Neural cell (in vitro differentiated cells): ENCODE measurements at regions not wholly inside any gene's neighbourhood (a gene's known extent, or its start where the extent isn't known, plus 50 kb on each side); places are given as distances from the start of the nearest gene placed in this dataset.

ENCODE experiments used
- H2AFZ ChIP-seq: fragments of 200-600, 300-800 bp; sonication (generic), shearing (Covaris generic); 2 replicates; pipeline ENCODE4 v1.6.0; 2014; ENCODE audit warnings: low read depth, mild to moderate bottlenecking, antibody characterized with exemption, low read length, moderate library complexity
- H3F3A ChIP-seq: fragments of 200-600 bp; shearing (Covaris generic); 2 replicates; pipeline ENCODE4 v1.6.1; 2016; ENCODE audit warnings: mild to moderate bottlenecking, moderate library complexity, mixed read lengths, antibody characterized with exemption, low read length; ENCODE audit not compliant: insufficient read depth, poor library complexity, severe bottlenecking
- H3K27ac ChIP-seq: fragments of 200-600, 300-800 bp; sonication (generic), shearing (Covaris generic); 2 replicates; pipeline ENCODE4 v1.5.1; 2014; ENCODE audit warnings: mild to moderate bottlenecking, low read length, moderate library complexity
- H3K27me3 ChIP-seq: fragments of 300-800, 200-600 bp; sonication (generic), shearing (Covaris generic); 2 replicates; pipeline ENCODE4 v1.6.0; 2014; ENCODE audit warnings: mild to moderate bottlenecking, low read depth, low read length, moderate library complexity; ENCODE audit not compliant: insufficient read depth
- H3K36me3 ChIP-seq: fragments of 300-800, 200-600 bp; sonication (generic), shearing (Covaris generic); 2 replicates; pipeline ENCODE4 v1.5.1; 2014; ENCODE audit warnings: mild to moderate bottlenecking, antibody characterized with exemption, low read length, moderate library complexity; ENCODE audit not compliant: insufficient read depth
- H3K4me2 ChIP-seq: fragments of 300-800, 200-600 bp; sonication (generic), shearing (Covaris generic); 2 replicates; pipeline ENCODE4 v1.6.0; 2014; ENCODE audit warnings: mild to moderate bottlenecking, low read length
- H3K4me3 ChIP-seq: fragments of 300-800, 200-600 bp; sonication (generic), shearing (Covaris generic); 2 replicates; pipeline ENCODE4 v1.5.1; 2014; ENCODE audit warnings: mild to moderate bottlenecking, low read length, moderate library complexity
- H3K79me2 ChIP-seq: fragments of 200-600 bp; shearing (Covaris generic); replicated peaks from 2 replicates; pipeline ENCODE4 v1.6.0; 2014; ENCODE audit warnings: mild to moderate bottlenecking, low read length, moderate library complexity; ENCODE audit not compliant: insufficient read depth
- H3K9ac ChIP-seq: fragments of 300-800, 200-600 bp; sonication (generic), shearing (Covaris generic); 2 replicates; pipeline ENCODE4 v1.6.1; 2016; ENCODE audit warnings: mild to moderate bottlenecking, low read length, mixed read lengths
- H3K9me2 ChIP-seq: fragments of 200-600 bp; shearing (Covaris generic); 2 replicates; pipeline ENCODE4 v1.6.1; 2016; ENCODE audit warnings: mild to moderate bottlenecking, low read length, mixed read lengths; ENCODE audit not compliant: insufficient read depth
- H3K9me3 ChIP-seq: fragments of 200-600, 300-800 bp; sonication (generic), shearing (Covaris generic); 2 replicates; pipeline ENCODE4 v1.6.1; 2016; ENCODE audit warnings: mild to moderate bottlenecking, mixed run types, low read length, moderate library complexity, mixed read lengths
- H4K20me1 ChIP-seq: fragments of 200-600 bp; shearing (Covaris generic); 2 replicates; pipeline ENCODE4 v1.6.1; 2016; ENCODE audit warnings: mild to moderate bottlenecking, mixed run types; ENCODE audit not compliant: insufficient read depth
- EP300 ChIP-seq: fragments of 450-650 bp; conservative IDR thresholded peaks from 2 replicates; pipeline ENCODE4 v1.6.1; 2014; ENCODE audit warnings: antibody characterized with exemption, mild to moderate bottlenecking, moderate library complexity; ENCODE audit not compliant: poor library complexity, severe bottlenecking
- EZH2 ChIP-seq: fragments of 200-600, 300-800 bp; shearing (Covaris generic), sonication (generic); IDR thresholded peaks from 2 replicates; pipeline ENCODE4 v1.6.1; 2014; ENCODE audit warnings: antibody characterized with exemption, low read length, borderline replicate concordance, mild to moderate bottlenecking; ENCODE audit not compliant: insufficient read depth, poor library complexity, severe bottlenecking
- MXI1 ChIP-seq: fragments of 450-650 bp; conservative IDR thresholded peaks from 2 replicates; pipeline ENCODE4 v1.6.1; 2014; ENCODE audit warnings: antibody characterized with exemption, mild to moderate bottlenecking; ENCODE audit not compliant: poor library complexity, severe bottlenecking
- POLR2AphosphoS5 ChIP-seq: IDR thresholded peaks from 2 replicates; pipeline ENCODE4 v1.6.1; 2012
- RAD21 ChIP-seq: fragments of 450-650 bp; conservative IDR thresholded peaks from 2 replicates; pipeline ENCODE4 v1.6.1; 2014; ENCODE audit warnings: antibody characterized with exemption, mild to moderate bottlenecking, moderate library complexity
- SMC3 ChIP-seq: fragments of 450-650 bp; conservative IDR thresholded peaks from 2 replicates; pipeline ENCODE4 v1.6.1; 2014; ENCODE audit warnings: antibody characterized with exemption, mild to moderate bottlenecking, moderate library complexity; ENCODE audit not compliant: poor library complexity
- TAF1 ChIP-seq: IDR thresholded peaks from 2 replicates; pipeline ENCODE4 v1.6.1; 2012; ENCODE audit warnings: low read depth
- TF ChIP-seq, protein P1 (sequence below): IDR thresholded peaks from 2 replicates; pipeline ENCODE4 v1.6.1; 2012; ENCODE audit warnings: borderline replicate concordance
- TF ChIP-seq, protein P2 (sequence below): fragments of 450-650 bp; IDR thresholded peaks from 2 replicates; pipeline ENCODE4 v1.5.1; 2014; ENCODE audit warnings: antibody characterized with exemption, mild to moderate bottlenecking, moderate library complexity; ENCODE audit not compliant: poor library complexity, severe bottlenecking

DNA sequence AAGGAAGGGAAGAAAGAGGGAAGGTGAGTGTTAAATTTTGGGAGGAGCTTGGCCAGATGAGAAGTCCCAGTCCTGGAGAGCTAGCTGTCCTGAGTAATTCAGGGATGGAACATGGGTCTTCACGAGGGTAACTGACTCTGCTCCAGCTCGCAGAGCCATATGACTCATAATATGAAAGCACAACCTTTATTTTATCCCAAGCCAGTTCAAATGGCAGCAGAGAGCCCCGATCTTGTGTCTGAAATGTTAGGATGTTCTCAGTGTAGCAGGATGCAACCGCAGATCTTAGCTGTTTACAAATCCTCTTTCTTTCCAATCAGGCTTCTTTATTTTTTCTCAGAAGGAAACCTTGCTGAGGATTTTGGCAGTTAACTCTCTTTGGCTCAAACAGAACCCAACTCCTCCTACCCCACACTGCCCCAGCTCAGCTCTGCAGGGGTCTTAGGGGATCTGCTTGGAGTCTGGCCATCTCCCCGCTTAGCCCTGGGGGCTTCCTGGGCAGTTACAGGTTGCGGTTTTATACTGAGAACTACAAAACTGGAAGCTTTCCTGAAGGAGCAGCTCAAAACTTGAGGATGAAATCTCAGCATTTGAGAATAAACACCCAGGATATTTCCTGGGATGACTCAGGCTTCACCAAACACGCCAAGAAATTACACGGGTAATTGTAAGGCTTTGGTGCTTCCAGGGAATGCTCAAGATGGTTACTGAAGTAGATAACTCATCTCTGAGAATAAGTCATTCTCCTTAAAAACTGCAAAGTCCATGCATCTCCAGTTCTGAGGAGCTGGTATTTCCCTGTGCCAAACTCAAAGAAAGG, 92.5 kb downstream of the VCPKMT start:
- Histone ChIP-seq H3K9ac (no peak overlapping the region), H3K79me2 (no peaks in the 10 kb centered on the region), H3F3A (no peaks in the 10 kb centered on the region), H3K36me3 (no peaks in the 10 kb centered on the region), H3K27me3 (no peaks in the 10 kb centered on the region), H3K9me3 (peaks cover 3% of the 10 kb centered on the region), H2AFZ (no peak overlapping the region), H3K27ac (no peak overlapping the region), H3K4me2 (no peak overlapping the region), H4K20me1 (no peaks in the 10 kb centered on the region), H3K4me3 (no peak overlapping the region), H3K9me2 (no peaks in the 10 kb centered on the region)
- TF ChIP-seq SMC3 = no peak
- no peak for TF ChIP-seq TAF1
- TF ChIP-seq, protein P1, sequence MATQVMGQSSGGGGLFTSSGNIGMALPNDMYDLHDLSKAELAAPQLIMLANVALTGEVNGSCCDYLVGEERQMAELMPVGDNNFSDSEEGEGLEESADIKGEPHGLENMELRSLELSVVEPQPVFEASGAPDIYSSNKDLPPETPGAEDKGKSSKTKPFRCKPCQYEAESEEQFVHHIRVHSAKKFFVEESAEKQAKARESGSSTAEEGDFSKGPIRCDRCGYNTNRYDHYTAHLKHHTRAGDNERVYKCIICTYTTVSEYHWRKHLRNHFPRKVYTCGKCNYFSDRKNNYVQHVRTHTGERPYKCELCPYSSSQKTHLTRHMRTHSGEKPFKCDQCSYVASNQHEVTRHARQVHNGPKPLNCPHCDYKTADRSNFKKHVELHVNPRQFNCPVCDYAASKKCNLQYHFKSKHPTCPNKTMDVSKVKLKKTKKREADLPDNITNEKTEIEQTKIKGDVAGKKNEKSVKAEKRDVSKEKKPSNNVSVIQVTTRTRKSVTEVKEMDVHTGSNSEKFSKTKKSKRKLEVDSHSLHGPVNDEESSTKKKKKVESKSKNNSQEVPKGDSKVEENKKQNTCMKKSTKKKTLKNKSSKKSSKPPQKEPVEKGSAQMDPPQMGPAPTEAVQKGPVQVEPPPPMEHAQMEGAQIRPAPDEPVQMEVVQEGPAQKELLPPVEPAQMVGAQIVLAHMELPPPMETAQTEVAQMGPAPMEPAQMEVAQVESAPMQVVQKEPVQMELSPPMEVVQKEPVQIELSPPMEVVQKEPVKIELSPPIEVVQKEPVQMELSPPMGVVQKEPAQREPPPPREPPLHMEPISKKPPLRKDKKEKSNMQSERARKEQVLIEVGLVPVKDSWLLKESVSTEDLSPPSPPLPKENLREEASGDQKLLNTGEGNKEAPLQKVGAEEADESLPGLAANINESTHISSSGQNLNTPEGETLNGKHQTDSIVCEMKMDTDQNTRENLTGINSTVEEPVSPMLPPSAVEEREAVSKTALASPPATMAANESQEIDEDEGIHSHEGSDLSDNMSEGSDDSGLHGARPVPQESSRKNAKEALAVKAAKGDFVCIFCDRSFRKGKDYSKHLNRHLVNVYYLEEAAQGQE = no peak
- no peak for TF ChIP-seq RAD21
- TF ChIP-seq MXI1 = no peak
- no peak for TF ChIP-seq EP300
- TF ChIP-seq EZH2 = no peak
- TF ChIP-seq, protein P2, sequence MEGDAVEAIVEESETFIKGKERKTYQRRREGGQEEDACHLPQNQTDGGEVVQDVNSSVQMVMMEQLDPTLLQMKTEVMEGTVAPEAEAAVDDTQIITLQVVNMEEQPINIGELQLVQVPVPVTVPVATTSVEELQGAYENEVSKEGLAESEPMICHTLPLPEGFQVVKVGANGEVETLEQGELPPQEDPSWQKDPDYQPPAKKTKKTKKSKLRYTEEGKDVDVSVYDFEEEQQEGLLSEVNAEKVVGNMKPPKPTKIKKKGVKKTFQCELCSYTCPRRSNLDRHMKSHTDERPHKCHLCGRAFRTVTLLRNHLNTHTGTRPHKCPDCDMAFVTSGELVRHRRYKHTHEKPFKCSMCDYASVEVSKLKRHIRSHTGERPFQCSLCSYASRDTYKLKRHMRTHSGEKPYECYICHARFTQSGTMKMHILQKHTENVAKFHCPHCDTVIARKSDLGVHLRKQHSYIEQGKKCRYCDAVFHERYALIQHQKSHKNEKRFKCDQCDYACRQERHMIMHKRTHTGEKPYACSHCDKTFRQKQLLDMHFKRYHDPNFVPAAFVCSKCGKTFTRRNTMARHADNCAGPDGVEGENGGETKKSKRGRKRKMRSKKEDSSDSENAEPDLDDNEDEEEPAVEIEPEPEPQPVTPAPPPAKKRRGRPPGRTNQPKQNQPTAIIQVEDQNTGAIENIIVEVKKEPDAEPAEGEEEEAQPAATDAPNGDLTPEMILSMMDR = no peak
- TF ChIP-seq POLR2AphosphoS5 = no peak

- Histone ChIP-seq H3F3A (no peaks in the 10 kb centered on the region), H3K4me2 (no peak overlapping the region), H3K79me2 (no peaks in the 10 kb centered on the region), H3K4me3 (no peak overlapping the region), H3K9ac (no peak overlapping the region), H3K27me3 (no peaks in the 10 kb centered on the region), H4K20me1 (no peaks in the 10 kb centered on the region), H3K36me3 (no peaks in the 10 kb centered on the region), H3K27ac (no peak overlapping the region), H3K9me2 (no peaks in the 10 kb centered on the region), H3K9me3 (peaks cover 3% of the 10 kb centered on the region), H2AFZ (no peak overlapping the region)
- no peak for TF ChIP-seq POLR2AphosphoS5
- no peak for TF ChIP-seq SMC3
- TF ChIP-seq RAD21 = no peak
- TF ChIP-seq, protein P2 = no peak
- no peak for TF ChIP-seq TAF1
- no peak for TF ChIP-seq EZH2
- TF ChIP-seq, protein P1 = no peak
- TF ChIP-seq MXI1 = no peak
- no peak for TF ChIP-seq EP300
Measured at GRCh38 chr14:50025073-50025472, 91.3 kb downstream of the VCPKMT start.
